Neural crest cell (in vitro differentiated cells): ENCODE measurements at regions not wholly inside any gene's neighbourhood (a gene's known extent, or its start where the extent isn't known, plus 50 kb on each side); places are given as distances from the start of the nearest gene placed in this dataset.
A peak's percentile ranks its signal among the peaks of the same experiment; 100 is the strongest.

Experiments used
- DNase-seq: peaks from one replicate; pipeline ENCODE4 v3.0.0; 2021; ENCODE audit warnings: low read depth, mixed read lengths, low spot score
- H3K27ac Mint-ChIP-seq: one replicate; pipeline ENCODE4 v1.8.0; 2021; ENCODE audit warnings: mild to moderate bottlenecking, mixed read lengths; ENCODE audit not compliant: unreplicated experiment
- H3K27me3 Mint-ChIP-seq: 2 replicates; pipeline ENCODE4 v1.8.0; 2021; ENCODE audit warnings: low read depth, mild to moderate bottlenecking, mixed read lengths
- H3K36me3 Mint-ChIP-seq: 2 replicates; pipeline ENCODE4 v1.8.0; 2021; ENCODE audit warnings: low read depth, mild to moderate bottlenecking, mixed read lengths
- H3K4me1 Mint-ChIP-seq: 2 replicates; pipeline ENCODE4 v1.8.0; 2021; ENCODE audit warnings: mixed read lengths
- H3K4me3 Mint-ChIP-seq: one replicate; pipeline ENCODE4 v1.8.0; 2021; ENCODE audit warnings: mild to moderate bottlenecking, mixed read lengths
- H3K9me3 Mint-ChIP-seq: 2 replicates; pipeline ENCODE4 v1.8.0; 2021; ENCODE audit warnings: mixed read lengths
- TF ChIP-seq, protein P1 (sequence below): fragments of 200-600 bp; sonication (generic); conservative IDR thresholded peaks from 2 replicates; pipeline ENCODE4 v1.5.0; 2021; ENCODE audit warnings: antibody characterized with exemption, mild to moderate bottlenecking

- Mint-ChIP-seq H3K9me3 (no peaks in the 10 kb centered on the region), H3K4me3 (no peak overlapping the region), H3K4me1 (peaks cover 11% of the 10 kb centered on the region), H3K27me3 (no peaks in the 10 kb centered on the region), H3K36me3 (no peaks in the 10 kb centered on the region), H3K27ac (no peak overlapping the region)
- DNase-seq, result no peak
- TF ChIP-seq, protein P1, sequence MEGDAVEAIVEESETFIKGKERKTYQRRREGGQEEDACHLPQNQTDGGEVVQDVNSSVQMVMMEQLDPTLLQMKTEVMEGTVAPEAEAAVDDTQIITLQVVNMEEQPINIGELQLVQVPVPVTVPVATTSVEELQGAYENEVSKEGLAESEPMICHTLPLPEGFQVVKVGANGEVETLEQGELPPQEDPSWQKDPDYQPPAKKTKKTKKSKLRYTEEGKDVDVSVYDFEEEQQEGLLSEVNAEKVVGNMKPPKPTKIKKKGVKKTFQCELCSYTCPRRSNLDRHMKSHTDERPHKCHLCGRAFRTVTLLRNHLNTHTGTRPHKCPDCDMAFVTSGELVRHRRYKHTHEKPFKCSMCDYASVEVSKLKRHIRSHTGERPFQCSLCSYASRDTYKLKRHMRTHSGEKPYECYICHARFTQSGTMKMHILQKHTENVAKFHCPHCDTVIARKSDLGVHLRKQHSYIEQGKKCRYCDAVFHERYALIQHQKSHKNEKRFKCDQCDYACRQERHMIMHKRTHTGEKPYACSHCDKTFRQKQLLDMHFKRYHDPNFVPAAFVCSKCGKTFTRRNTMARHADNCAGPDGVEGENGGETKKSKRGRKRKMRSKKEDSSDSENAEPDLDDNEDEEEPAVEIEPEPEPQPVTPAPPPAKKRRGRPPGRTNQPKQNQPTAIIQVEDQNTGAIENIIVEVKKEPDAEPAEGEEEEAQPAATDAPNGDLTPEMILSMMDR, result no peak
These were observed 1459.9 kb upstream of the ALCAM start for GRCh38 chr3:103906808-103907207.

- H3K27ac Mint-ChIP-seq, result no peak overlapping the region
- TF ChIP-seq, protein P1, result no peak
- no peaks in the 10 kb centered on the region for H3K36me3 Mint-ChIP-seq
- peaks cover 11% of the 10 kb centered on the region for H3K4me1 Mint-ChIP-seq
- no peaks in the 10 kb centered on the region for H3K27me3 Mint-ChIP-seq
- H3K9me3 Mint-ChIP-seq, result no peaks in the 10 kb centered on the region
- no peak overlapping the region for H3K4me3 Mint-ChIP-seq
- DNase-seq, result no peak
These were observed 1459.1 kb upstream of the ALCAM start for GRCh38 chr3:103907567-103907966.

- Mint-ChIP-seq H3K9me3 (no peaks in the 10 kb centered on the region), H3K27me3 (no peaks in the 10 kb centered on the region), H3K27ac (no peak overlapping the region), H3K4me3 (no peak overlapping the region), H3K36me3 (no peaks in the 10 kb centered on the region), H3K4me1 (peaks cover 11% of the 10 kb centered on the region)
- no peak for DNase-seq
- TF ChIP-seq, protein P1, result no peak
These were observed 1457.3 kb upstream of the ALCAM start for GRCh38 chr3:103909395-103909794.

DNA sequence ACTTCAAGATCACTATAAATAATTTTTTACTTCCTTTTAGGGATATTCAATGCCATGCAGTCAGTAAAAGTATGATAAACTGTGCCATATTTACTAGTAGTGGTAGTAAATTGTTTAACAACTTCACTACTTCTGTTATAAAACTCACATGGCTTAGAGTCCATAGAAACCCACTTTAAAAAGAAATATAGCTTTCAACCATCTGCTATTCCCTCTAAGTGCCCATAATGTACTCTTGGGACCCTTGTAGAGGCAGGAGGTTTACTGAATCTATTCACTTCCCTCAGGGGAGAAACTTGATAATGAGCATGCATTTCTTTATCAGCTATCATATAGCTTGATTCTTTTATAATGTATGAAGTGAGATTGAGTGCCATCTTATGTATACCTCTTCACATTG lies 1448.4 kb upstream of the ALCAM start:
- Mint-ChIP-seq H3K36me3 (no peaks in the 10 kb centered on the region), H3K27ac (no peak overlapping the region), H3K27me3 (no peaks in the 10 kb centered on the region), H3K4me3 (no peak overlapping the region), H3K9me3 (no peaks in the 10 kb centered on the region), H3K4me1 (no peaks in the 10 kb centered on the region)
- TF ChIP-seq, protein P1, result no peak
- DNase-seq, result no peak

DNA sequence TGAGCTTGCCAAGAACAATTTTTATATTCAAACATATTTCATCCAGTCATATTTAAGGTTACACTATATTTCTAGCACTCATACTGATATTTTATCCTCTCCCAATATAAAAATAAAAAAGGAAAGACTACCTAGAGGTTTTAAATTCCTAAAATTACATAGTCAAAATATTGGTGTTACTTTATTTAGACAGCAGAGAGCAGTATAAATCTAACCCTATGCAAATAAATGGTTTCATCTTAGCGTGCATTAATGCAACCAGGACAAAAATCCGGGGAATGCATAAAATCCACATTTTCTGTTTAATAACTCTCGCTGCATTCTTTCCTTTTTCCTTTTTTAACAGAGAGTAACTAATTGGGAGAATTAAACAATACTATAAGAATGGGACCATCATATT lies 1447.4 kb upstream of the ALCAM start:
- no peak overlapping the region for H3K4me3 Mint-ChIP-seq
- H3K27me3 Mint-ChIP-seq, result no peaks in the 10 kb centered on the region
- H3K36me3 Mint-ChIP-seq, result no peaks in the 10 kb centered on the region
- H3K4me1 Mint-ChIP-seq, result no peaks in the 10 kb centered on the region
- TF ChIP-seq, protein P1, result peak; percentile 16
- H3K27ac Mint-ChIP-seq, result no peak overlapping the region
- DNase-seq, result no peak
- H3K9me3 Mint-ChIP-seq, result no peaks in the 10 kb centered on the region

DNA sequence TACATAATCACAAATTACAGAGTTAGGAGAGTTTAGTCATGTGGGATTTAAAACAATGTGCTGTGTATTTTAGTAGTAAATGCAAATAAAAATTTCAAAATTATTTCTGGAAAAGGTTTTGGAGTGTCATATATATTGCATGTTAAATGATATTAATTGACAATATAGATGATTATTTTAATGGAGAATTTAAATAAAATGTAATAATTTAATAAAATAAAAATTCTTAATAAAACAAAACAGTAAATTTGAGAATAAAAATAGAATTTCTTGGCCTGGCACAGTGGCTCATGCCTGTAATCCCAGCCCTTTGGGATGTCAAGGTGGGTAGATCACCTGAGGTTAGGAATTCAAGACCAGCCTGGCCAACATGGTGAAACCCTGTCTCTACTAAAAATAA lies 1442.8 kb upstream of the ALCAM start:
- TF ChIP-seq, protein P1, result no peak
- DNase-seq, result no peak
- Mint-ChIP-seq H3K36me3 (no peaks in the 10 kb centered on the region), H3K4me3 (no peak overlapping the region), H3K9me3 (peaks cover 3% of the 10 kb centered on the region), H3K27ac (no peak overlapping the region), H3K4me1 (peaks cover 7% of the 10 kb centered on the region), H3K27me3 (no peaks in the 10 kb centered on the region)
